ENCODE measurements at regions not wholly inside any gene's neighbourhood (a gene's known extent, or its start where the extent isn't known, plus 50 kb on each side); places are given as distances from the start of the nearest gene placed in this dataset.

- H3K9me3 ChIP-seq (ENCODE audit: control insufficient read depth, low read length) = no peaks in the 10 kb centered on the region
- no peak overlapping the region for H3K4me3 ChIP-seq (ENCODE audit: insufficient read depth, low read depth, low read length)
- H3K4me1 ChIP-seq (ENCODE audit: control insufficient read depth, insufficient read depth, low read length) = no peaks in the 10 kb centered on the region
- H3K27me3 ChIP-seq (ENCODE audit: control insufficient read depth, insufficient read depth, low read length, poor library complexity, severe bottlenecking) = no peaks in the 10 kb centered on the region
- no peak overlapping the region for H3K27ac ChIP-seq (ENCODE audit: insufficient read depth, low read depth, low read length, poor library complexity, severe bottlenecking)
- no peaks in the 10 kb centered on the region for H3K36me3 ChIP-seq (ENCODE audit: control insufficient read depth, insufficient read depth, low read length)
- WGBS, 2 experiments = 87 to 88% methylated on average over 4 of the region's 4 CpGs
Measured at GRCh38 chr1:58924821-58925220, 141.0 kb upstream of the JUN start.

- WGBS, 2 experiments = 92 to 99% methylated on average over 2 of the region's 2 CpGs
Measured at GRCh38 chr1:58925247-58925646, 141.4 kb upstream of the JUN start.

GRCh38 chr1:58926152-58926551 is 142.3 kb upstream of the JUN start:
- 94 to 100% methylated on average over 1 of the region's 1 CpG for WGBS, 2 experiments
- Histone ChIP-seq H3K27ac (ENCODE audit: insufficient read depth, low read depth, low read length, poor library complexity, severe bottlenecking) (no peak overlapping the region), H3K4me3 (ENCODE audit: insufficient read depth, low read depth, low read length) (no peak overlapping the region)

More at GRCh38 chr1:58925247-58925646, 141.4 kb upstream of the JUN start:
- H3K4me1 ChIP-seq (ENCODE audit: control insufficient read depth, insufficient read depth, low read length) = no peaks in the 10 kb centered on the region
- H3K27me3 ChIP-seq (ENCODE audit: control insufficient read depth, insufficient read depth, low read length, poor library complexity, severe bottlenecking) = no peaks in the 10 kb centered on the region
- H3K4me3 ChIP-seq (ENCODE audit: insufficient read depth, low read depth, low read length) = no peak overlapping the region
- H3K27ac ChIP-seq (ENCODE audit: insufficient read depth, low read depth, low read length, poor library complexity, severe bottlenecking) = no peak overlapping the region
- H3K36me3 ChIP-seq (ENCODE audit: control insufficient read depth, insufficient read depth, low read length) = no peaks in the 10 kb centered on the region
- no peaks in the 10 kb centered on the region for H3K9me3 ChIP-seq (ENCODE audit: control insufficient read depth, low read length)

GRCh38 chr1:58927041-58927721 is 143.3 kb upstream of the JUN start:
- H3K4me3 ChIP-seq (ENCODE audit: insufficient read depth, low read depth, low read length) = no peak overlapping the region
- no peaks in the 10 kb centered on the region for H3K27me3 ChIP-seq (ENCODE audit: control insufficient read depth, insufficient read depth, low read length, poor library complexity, severe bottlenecking)
- H3K9me3 ChIP-seq (ENCODE audit: control insufficient read depth, low read length) = no peaks in the 10 kb centered on the region
- H3K27ac ChIP-seq (ENCODE audit: insufficient read depth, low read depth, low read length, poor library complexity, severe bottlenecking) = no peak overlapping the region
- no peaks in the 10 kb centered on the region for H3K36me3 ChIP-seq (ENCODE audit: control insufficient read depth, insufficient read depth, low read length)
- H3K4me1 ChIP-seq (ENCODE audit: control insufficient read depth, insufficient read depth, low read length) = no peaks in the 10 kb centered on the region
- 89 to 93% methylated on average over 4 of the region's 4 CpGs for WGBS, 2 experiments

More at GRCh38 chr1:58926152-58926551, 142.3 kb upstream of the JUN start:
- no peaks in the 10 kb centered on the region for H3K9me3 ChIP-seq (ENCODE audit: control insufficient read depth, low read length)
- no peaks in the 10 kb centered on the region for H3K27me3 ChIP-seq (ENCODE audit: control insufficient read depth, insufficient read depth, low read length, poor library complexity, severe bottlenecking)
- H3K4me1 ChIP-seq (ENCODE audit: control insufficient read depth, insufficient read depth, low read length) = no peaks in the 10 kb centered on the region
- H3K36me3 ChIP-seq (ENCODE audit: control insufficient read depth, insufficient read depth, low read length) = no peaks in the 10 kb centered on the region

- Histone ChIP-seq H3K9me3 (ENCODE audit: control insufficient read depth, low read length) (no peaks in the 10 kb centered on the region), H3K27ac (ENCODE audit: insufficient read depth, low read depth, low read length, poor library complexity, severe bottlenecking) (no peak overlapping the region), H3K4me3 (ENCODE audit: insufficient read depth, low read depth, low read length) (no peak overlapping the region), H3K27me3 (ENCODE audit: control insufficient read depth, insufficient read depth, low read length, poor library complexity, severe bottlenecking) (no peaks in the 10 kb centered on the region), H3K4me1 (ENCODE audit: control insufficient read depth, insufficient read depth, low read length) (no peaks in the 10 kb centered on the region), H3K36me3 (ENCODE audit: control insufficient read depth, insufficient read depth, low read length) (no peaks in the 10 kb centered on the region)
- 92 to 97% methylated on average over 3 of the region's 3 CpGs for WGBS, 2 experiments
Measured at GRCh38 chr1:58927722-58928085, 143.9 kb upstream of the JUN start.

GRCh38 chr1:58928514-58928913 is 144.7 kb upstream of the JUN start:
- H3K36me3 ChIP-seq (ENCODE audit: control insufficient read depth, insufficient read depth, low read length) = no peaks in the 10 kb centered on the region
- no peak overlapping the region for H3K4me3 ChIP-seq (ENCODE audit: insufficient read depth, low read depth, low read length)
- H3K27ac ChIP-seq (ENCODE audit: insufficient read depth, low read depth, low read length, poor library complexity, severe bottlenecking) = no peak overlapping the region
- 87 to 95% methylated on average over 6 of the region's 6 CpGs for WGBS, 2 experiments
- H3K4me1 ChIP-seq (ENCODE audit: control insufficient read depth, insufficient read depth, low read length) = no peaks in the 10 kb centered on the region
- H3K27me3 ChIP-seq (ENCODE audit: control insufficient read depth, insufficient read depth, low read length, poor library complexity, severe bottlenecking) = no peaks in the 10 kb centered on the region
- H3K9me3 ChIP-seq (ENCODE audit: control insufficient read depth, low read length) = no peaks in the 10 kb centered on the region

GRCh38 chr1:58929671-58930325 is 146.0 kb upstream of the JUN start:
- H3K9me3 ChIP-seq (ENCODE audit: control insufficient read depth, low read length) = no peaks in the 10 kb centered on the region
- no peaks in the 10 kb centered on the region for H3K27me3 ChIP-seq (ENCODE audit: control insufficient read depth, insufficient read depth, low read length, poor library complexity, severe bottlenecking)
- H3K4me3 ChIP-seq (ENCODE audit: insufficient read depth, low read depth, low read length) = no peak overlapping the region
- no peak overlapping the region for H3K27ac ChIP-seq (ENCODE audit: insufficient read depth, low read depth, low read length, poor library complexity, severe bottlenecking)
- H3K4me1 ChIP-seq (ENCODE audit: control insufficient read depth, insufficient read depth, low read length) = no peaks in the 10 kb centered on the region
- WGBS, 2 experiments = 88 to 90% methylated on average over 10 to 11 of the region's 11 CpGs
- no peaks in the 10 kb centered on the region for H3K36me3 ChIP-seq (ENCODE audit: control insufficient read depth, insufficient read depth, low read length)

GRCh38 chr1:58931024-58931423 is 147.2 kb upstream of the JUN start:
- Histone ChIP-seq H3K4me3 (ENCODE audit: insufficient read depth, low read depth, low read length) (no peak overlapping the region), H3K27ac (ENCODE audit: insufficient read depth, low read depth, low read length, poor library complexity, severe bottlenecking) (no peak overlapping the region)

GRCh38 chr1:58931756-58932155 is 147.9 kb upstream of the JUN start:
- Histone ChIP-seq H3K4me3 (ENCODE audit: insufficient read depth, low read depth, low read length) (no peak overlapping the region), H3K4me1 (ENCODE audit: control insufficient read depth, insufficient read depth, low read length) (no peaks in the 10 kb centered on the region), H3K27ac (ENCODE audit: insufficient read depth, low read depth, low read length, poor library complexity, severe bottlenecking) (no peak overlapping the region), H3K36me3 (ENCODE audit: control insufficient read depth, insufficient read depth, low read length) (no peaks in the 10 kb centered on the region), H3K27me3 (ENCODE audit: control insufficient read depth, insufficient read depth, low read length, poor library complexity, severe bottlenecking) (no peaks in the 10 kb centered on the region), H3K9me3 (ENCODE audit: control insufficient read depth, low read length) (no peaks in the 10 kb centered on the region)
- 91% methylated on average over 6 of the region's 6 CpGs for WGBS, 2 experiments

More at GRCh38 chr1:58931024-58931423, 147.2 kb upstream of the JUN start:
- no peaks in the 10 kb centered on the region for H3K27me3 ChIP-seq (ENCODE audit: control insufficient read depth, insufficient read depth, low read length, poor library complexity, severe bottlenecking)
- 71 to 82% methylated on average over 2 of the region's 2 CpGs for WGBS, 2 experiments
- H3K9me3 ChIP-seq (ENCODE audit: control insufficient read depth, low read length) = no peaks in the 10 kb centered on the region
- no peaks in the 10 kb centered on the region for H3K4me1 ChIP-seq (ENCODE audit: control insufficient read depth, insufficient read depth, low read length)
- H3K36me3 ChIP-seq (ENCODE audit: control insufficient read depth, insufficient read depth, low read length) = no peaks in the 10 kb centered on the region

- H3K4me3 ChIP-seq (ENCODE audit: insufficient read depth, low read depth, low read length) = no peak overlapping the region
- no peaks in the 10 kb centered on the region for H3K9me3 ChIP-seq (ENCODE audit: control insufficient read depth, low read length)
- no peaks in the 10 kb centered on the region for H3K36me3 ChIP-seq (ENCODE audit: control insufficient read depth, insufficient read depth, low read length)
- H3K27ac ChIP-seq (ENCODE audit: insufficient read depth, low read depth, low read length, poor library complexity, severe bottlenecking) = no peak overlapping the region
- no peaks in the 10 kb centered on the region for H3K4me1 ChIP-seq (ENCODE audit: control insufficient read depth, insufficient read depth, low read length)
- H3K27me3 ChIP-seq (ENCODE audit: control insufficient read depth, insufficient read depth, low read length, poor library complexity, severe bottlenecking) = no peaks in the 10 kb centered on the region
- 86 to 94% methylated on average over 4 of the region's 4 CpGs for WGBS, 2 experiments
Measured at GRCh38 chr1:58932859-58933598, 149.2 kb upstream of the JUN start.

All from ectodermal cell (in vitro differentiated cells).